Liver (tissue), 8 donors: ENCODE measurements at regions not wholly inside any gene's neighbourhood (a gene's known extent, or its start where the extent isn't known, plus 50 kb on each side); places are given as distances from the start of the nearest gene placed in this dataset.

ENCODE experiments used
- DNase-seq: peaks from one replicate; pipeline ENCODE4 v3.0.0-alpha.2; 2017; ENCODE audit warnings: low spot score
- H3K27ac ChIP-seq, 2 donors: one replicate each; pipeline ENCODE4 v1.7.0; 2013; ENCODE audit warnings: inconsistent platforms in 2 of 2, low read length in 2 of 2, control low read depth in 1 of 2, low read depth in 1 of 2, mild to moderate bottlenecking in 1 of 2
- H3K27me3 ChIP-seq, 4 donors: one replicate each; pipeline versions ENCODE4 v1.6.1 to v1.7.0; 2013; ENCODE audit warnings: low read length in 3 of 4, inconsistent platforms in 1 of 4, mild to moderate bottlenecking in 1 of 4, moderate library complexity in 1 of 4; ENCODE audit not compliant: control insufficient read depth in 4 of 4, insufficient read depth in 4 of 4
- H3K36me3 ChIP-seq, 4 donors: one replicate each; pipeline versions ENCODE4 v1.6.1 to v1.7.0; 2013; ENCODE audit warnings: low read length in 3 of 4, mild to moderate bottlenecking in 3 of 4, low read depth in 1 of 4, moderate library complexity in 1 of 4; ENCODE audit not compliant: control insufficient read depth in 4 of 4, insufficient read depth in 3 of 4
- H3K4me1 ChIP-seq, 4 donors: one replicate each; pipeline versions ENCODE4 v1.6.1 to v1.7.0; 2013; ENCODE audit warnings: low read length in 3 of 4, mild to moderate bottlenecking in 3 of 4, moderate library complexity in 1 of 4; ENCODE audit not compliant: control insufficient read depth in 4 of 4, insufficient read depth in 4 of 4
- H3K4me3 ChIP-seq, 3 donors: one replicate each; pipeline versions ENCODE4 v1.6.1 to v1.7.0; 2013; ENCODE audit warnings: low read length in 3 of 3, control low read depth in 1 of 3, low read depth in 1 of 3, mild to moderate bottlenecking in 1 of 3
- H3K9ac ChIP-seq, 2 donors: one replicate each; pipeline ENCODE4 v1.7.0; 2013; ENCODE audit warnings: low read length in 2 of 2, mild to moderate bottlenecking in 2 of 2, moderate library complexity in 2 of 2, control low read depth in 1 of 2, low read depth in 1 of 2
- H3K9me3 ChIP-seq, 4 donors: one replicate each; pipeline versions ENCODE4 v1.6.1 to v1.7.0; 2013; ENCODE audit warnings: low read length in 3 of 4; ENCODE audit not compliant: control insufficient read depth in 4 of 4
- EGR1 ChIP-seq, 2 donors: IDR thresholded peaks; 2 replicates each; pipeline ENCODE4 v1.6.1; 2016 to 2018; ENCODE audit warnings: antibody characterized with exemption in 2 of 2, low read depth in 2 of 2
- FOXA1 ChIP-seq: IDR thresholded peaks from 2 replicates; pipeline ENCODE4 v1.6.1; 2016; ENCODE audit warnings: antibody characterized with exemption
- GABPA ChIP-seq, 2 donors: IDR thresholded peaks in 1 of 2; conservative IDR thresholded peaks in 1 of 2; 2 replicates each; pipeline ENCODE4 v1.6.1; 2016; ENCODE audit warnings: antibody characterized with exemption in 2 of 2, mild to moderate bottlenecking in 1 of 2, moderate library complexity in 1 of 2
- HNF4A ChIP-seq, 2 donors: conservative IDR thresholded peaks; 2 replicates each; pipeline ENCODE4 v1.6.1; 2016; ENCODE audit warnings: antibody characterized with exemption in 2 of 2, mild to moderate bottlenecking in 2 of 2
- JUND ChIP-seq, 2 donors: IDR thresholded peaks; 2 replicates each; pipeline ENCODE4 v1.6.1; 2016; ENCODE audit warnings: antibody characterized with exemption in 2 of 2
- SP1 ChIP-seq: IDR thresholded peaks from 2 replicates; pipeline ENCODE4 v1.6.1; 2018; ENCODE audit warnings: antibody characterized with exemption, mild to moderate bottlenecking
- TAF1 ChIP-seq: conservative IDR thresholded peaks from 2 replicates; pipeline ENCODE4 v1.6.1; 2016; ENCODE audit warnings: antibody characterized with exemption, mild to moderate bottlenecking
- YY1 ChIP-seq: IDR thresholded peaks from 2 replicates; pipeline ENCODE4 v1.6.1; 2016; ENCODE audit warnings: antibody characterized with exemption, mild to moderate bottlenecking
- WGBS: extraction: QIAGEN DNeasy Blood & Tissue Kit; methylation state at CpG from one replicate; pipeline ENCODE4 v1.1.7; 2013; 5-methylcytosine and 5-hydroxymethylcytosine counted together
- TF ChIP-seq, protein P1 (sequence below): IDR thresholded peaks from 2 replicates; pipeline ENCODE4 v1.6.1; 2016; ENCODE audit warnings: antibody characterized with exemption
- TF ChIP-seq, protein P2 (sequence below): fragments of 150-350 bp; IDR thresholded peaks from 2 replicates; pipeline ENCODE4 v1.5.1; 2017; ENCODE audit warnings: improper control_type of control experiment, low read depth, low read length; ENCODE audit not compliant: missing input control
- TF ChIP-seq, protein P3 (sequence below): IDR thresholded peaks from 2 replicates; pipeline ENCODE4 v1.6.1; 2016; ENCODE audit warnings: antibody characterized with exemption, mild to moderate bottlenecking
- TF ChIP-seq, protein P4 (sequence below): IDR thresholded peaks from 2 replicates; pipeline ENCODE4 v1.6.1; 2016; ENCODE audit warnings: antibody characterized with exemption
- TF ChIP-seq, protein P5 (sequence below): IDR thresholded peaks from 2 replicates; pipeline ENCODE4 v1.6.1; 2016; ENCODE audit warnings: antibody characterized with exemption
- donor health status: healthy.
- donor health status: healthy.
- donor health status: healthy.
- donor health status: healthy.
- donor health status: healthy.

DNA sequence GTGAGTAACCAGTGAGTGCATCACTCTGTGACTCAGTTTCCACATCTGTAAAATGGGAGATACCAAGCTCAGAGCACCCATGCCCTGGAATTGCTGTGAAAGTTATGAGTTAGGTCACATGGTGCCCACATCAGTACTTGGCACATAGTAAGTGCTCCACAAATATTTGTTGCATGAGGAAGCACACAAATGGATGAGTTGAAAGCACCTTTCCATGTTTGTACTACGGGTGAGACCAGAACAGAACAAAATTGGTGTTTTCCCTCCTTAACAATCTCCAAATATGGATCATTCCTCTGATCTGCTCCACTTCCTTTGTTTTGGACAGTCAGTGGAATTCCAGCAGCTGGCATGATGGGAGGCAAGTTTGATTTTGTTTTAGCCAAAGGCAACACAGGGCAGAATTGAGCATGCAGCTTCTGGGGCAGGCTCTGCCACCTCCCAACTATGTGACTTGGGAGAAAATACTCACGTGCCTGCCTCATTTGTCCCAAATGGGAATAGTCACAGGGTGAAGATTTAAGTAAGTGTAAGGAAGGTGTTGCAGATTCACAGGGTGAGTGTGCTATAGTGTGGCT lies 503.7 kb upstream of the SULF2 start:
- DNase-seq = no peak

DNA sequence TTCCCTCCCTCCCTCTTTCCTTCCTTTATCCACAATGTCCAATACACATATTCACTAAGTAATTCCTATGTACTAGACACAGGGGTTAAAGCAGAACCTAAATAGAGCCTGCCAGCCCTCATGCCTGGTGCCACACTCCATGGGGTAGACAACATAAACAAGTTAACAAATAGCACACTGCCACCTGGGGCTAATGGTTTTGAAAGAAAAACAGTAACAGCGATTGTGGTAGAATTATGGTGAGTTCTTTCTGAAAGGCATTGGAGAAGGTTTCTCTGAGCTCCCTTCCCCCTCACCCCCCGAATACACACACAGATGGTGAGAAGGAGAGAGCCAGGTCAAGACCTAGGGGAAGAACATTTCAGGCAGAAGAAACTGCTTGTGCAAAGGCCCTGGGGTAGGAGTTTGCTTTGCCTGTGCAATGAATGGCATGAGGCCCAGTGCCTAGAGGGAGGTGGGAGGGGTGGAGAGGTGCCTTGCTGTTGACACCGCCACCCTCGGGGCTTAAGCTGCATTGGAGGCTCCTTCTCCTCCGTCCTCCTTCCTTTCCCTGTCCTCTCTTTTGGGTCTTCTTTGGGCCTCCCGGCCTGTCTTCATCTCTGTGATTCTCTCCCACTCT lies 502.4 kb upstream of the SULF2 start:
- no peak for DNase-seq
- H3K4me1 ChIP-seq = peaks cover 0 to 18% (median 4%) of the 10 kb centered on the region in 4 donors
- peaks cover 0 to 3% (median 0%) of the 10 kb centered on the region in 4 donors for H3K27me3 ChIP-seq
- no peaks in the 10 kb centered on the region for H3K36me3 ChIP-seq
- 90% methylated on average over 6 of the region's 6 CpGs for WGBS
- no peaks in the 10 kb centered on the region for H3K9me3 ChIP-seq
- no peak for TF ChIP-seq JUND (IDR thresholded peaks at IDR 0.05)
- TF ChIP-seq, protein P1, sequence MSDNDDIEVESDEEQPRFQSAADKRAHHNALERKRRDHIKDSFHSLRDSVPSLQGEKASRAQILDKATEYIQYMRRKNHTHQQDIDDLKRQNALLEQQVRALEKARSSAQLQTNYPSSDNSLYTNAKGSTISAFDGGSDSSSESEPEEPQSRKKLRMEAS = no peak
- no peak for TF ChIP-seq HNF4A (conservative IDR thresholded peaks at IDR 0.05)
- TF ChIP-seq, protein P2, sequence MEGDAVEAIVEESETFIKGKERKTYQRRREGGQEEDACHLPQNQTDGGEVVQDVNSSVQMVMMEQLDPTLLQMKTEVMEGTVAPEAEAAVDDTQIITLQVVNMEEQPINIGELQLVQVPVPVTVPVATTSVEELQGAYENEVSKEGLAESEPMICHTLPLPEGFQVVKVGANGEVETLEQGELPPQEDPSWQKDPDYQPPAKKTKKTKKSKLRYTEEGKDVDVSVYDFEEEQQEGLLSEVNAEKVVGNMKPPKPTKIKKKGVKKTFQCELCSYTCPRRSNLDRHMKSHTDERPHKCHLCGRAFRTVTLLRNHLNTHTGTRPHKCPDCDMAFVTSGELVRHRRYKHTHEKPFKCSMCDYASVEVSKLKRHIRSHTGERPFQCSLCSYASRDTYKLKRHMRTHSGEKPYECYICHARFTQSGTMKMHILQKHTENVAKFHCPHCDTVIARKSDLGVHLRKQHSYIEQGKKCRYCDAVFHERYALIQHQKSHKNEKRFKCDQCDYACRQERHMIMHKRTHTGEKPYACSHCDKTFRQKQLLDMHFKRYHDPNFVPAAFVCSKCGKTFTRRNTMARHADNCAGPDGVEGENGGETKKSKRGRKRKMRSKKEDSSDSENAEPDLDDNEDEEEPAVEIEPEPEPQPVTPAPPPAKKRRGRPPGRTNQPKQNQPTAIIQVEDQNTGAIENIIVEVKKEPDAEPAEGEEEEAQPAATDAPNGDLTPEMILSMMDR = no peak
- no peak for TF ChIP-seq YY1
- TF ChIP-seq, protein P3, sequence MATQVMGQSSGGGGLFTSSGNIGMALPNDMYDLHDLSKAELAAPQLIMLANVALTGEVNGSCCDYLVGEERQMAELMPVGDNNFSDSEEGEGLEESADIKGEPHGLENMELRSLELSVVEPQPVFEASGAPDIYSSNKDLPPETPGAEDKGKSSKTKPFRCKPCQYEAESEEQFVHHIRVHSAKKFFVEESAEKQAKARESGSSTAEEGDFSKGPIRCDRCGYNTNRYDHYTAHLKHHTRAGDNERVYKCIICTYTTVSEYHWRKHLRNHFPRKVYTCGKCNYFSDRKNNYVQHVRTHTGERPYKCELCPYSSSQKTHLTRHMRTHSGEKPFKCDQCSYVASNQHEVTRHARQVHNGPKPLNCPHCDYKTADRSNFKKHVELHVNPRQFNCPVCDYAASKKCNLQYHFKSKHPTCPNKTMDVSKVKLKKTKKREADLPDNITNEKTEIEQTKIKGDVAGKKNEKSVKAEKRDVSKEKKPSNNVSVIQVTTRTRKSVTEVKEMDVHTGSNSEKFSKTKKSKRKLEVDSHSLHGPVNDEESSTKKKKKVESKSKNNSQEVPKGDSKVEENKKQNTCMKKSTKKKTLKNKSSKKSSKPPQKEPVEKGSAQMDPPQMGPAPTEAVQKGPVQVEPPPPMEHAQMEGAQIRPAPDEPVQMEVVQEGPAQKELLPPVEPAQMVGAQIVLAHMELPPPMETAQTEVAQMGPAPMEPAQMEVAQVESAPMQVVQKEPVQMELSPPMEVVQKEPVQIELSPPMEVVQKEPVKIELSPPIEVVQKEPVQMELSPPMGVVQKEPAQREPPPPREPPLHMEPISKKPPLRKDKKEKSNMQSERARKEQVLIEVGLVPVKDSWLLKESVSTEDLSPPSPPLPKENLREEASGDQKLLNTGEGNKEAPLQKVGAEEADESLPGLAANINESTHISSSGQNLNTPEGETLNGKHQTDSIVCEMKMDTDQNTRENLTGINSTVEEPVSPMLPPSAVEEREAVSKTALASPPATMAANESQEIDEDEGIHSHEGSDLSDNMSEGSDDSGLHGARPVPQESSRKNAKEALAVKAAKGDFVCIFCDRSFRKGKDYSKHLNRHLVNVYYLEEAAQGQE = no peak
- TF ChIP-seq FOXA1 = no peak
- TF ChIP-seq EGR1 (IDR thresholded peaks at IDR 0.05; ENCODE audit: low read depth in 2 of 2) = no peak
- H3K27ac ChIP-seq = no peak overlapping the region
- H3K4me3 ChIP-seq = no peak overlapping the region
- no peak overlapping the region for H3K9ac ChIP-seq

More for the DNA sequence above, 503.7 kb upstream of the SULF2 start:
- Histone ChIP-seq H3K4me3 (no peak overlapping the region), H3K36me3 (no peaks in the 10 kb centered on the region), H3K27ac (no peak overlapping the region), H3K4me1 (peaks cover 0 to 11% (median 4%) of the 10 kb centered on the region in 4 donors), H3K27me3 (peaks cover 0 to 3% (median 0%) of the 10 kb centered on the region in 4 donors), H3K9ac (no peak overlapping the region), H3K9me3 (no peaks in the 10 kb centered on the region)
- 71% methylated on average over 2 of the region's 2 CpGs for WGBS
- no peak for TF ChIP-seq GABPA (IDR thresholded peaks at IDR 0.05 in 1 of 2, conservative IDR thresholded peaks at IDR 0.05 in 1 of 2)
- TF ChIP-seq, protein P4, sequence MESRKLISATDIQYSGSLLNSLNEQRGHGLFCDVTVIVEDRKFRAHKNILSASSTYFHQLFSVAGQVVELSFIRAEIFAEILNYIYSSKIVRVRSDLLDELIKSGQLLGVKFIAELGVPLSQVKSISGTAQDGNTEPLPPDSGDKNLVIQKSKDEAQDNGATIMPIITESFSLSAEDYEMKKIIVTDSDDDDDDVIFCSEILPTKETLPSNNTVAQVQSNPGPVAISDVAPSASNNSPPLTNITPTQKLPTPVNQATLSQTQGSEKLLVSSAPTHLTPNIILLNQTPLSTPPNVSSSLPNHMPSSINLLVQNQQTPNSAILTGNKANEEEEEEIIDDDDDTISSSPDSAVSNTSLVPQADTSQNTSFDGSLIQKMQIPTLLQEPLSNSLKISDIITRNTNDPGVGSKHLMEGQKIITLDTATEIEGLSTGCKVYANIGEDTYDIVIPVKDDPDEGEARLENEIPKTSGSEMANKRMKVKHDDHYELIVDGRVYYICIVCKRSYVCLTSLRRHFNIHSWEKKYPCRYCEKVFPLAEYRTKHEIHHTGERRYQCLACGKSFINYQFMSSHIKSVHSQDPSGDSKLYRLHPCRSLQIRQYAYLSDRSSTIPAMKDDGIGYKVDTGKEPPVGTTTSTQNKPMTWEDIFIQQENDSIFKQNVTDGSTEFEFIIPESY = no peak
- TF ChIP-seq TAF1 = no peak
- TF ChIP-seq, protein P5, sequence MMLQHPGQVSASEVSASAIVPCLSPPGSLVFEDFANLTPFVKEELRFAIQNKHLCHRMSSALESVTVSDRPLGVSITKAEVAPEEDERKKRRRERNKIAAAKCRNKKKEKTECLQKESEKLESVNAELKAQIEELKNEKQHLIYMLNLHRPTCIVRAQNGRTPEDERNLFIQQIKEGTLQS = no peak
- TF ChIP-seq SP1 = no peak
